ENCODE measurements at regions not wholly inside any gene's neighbourhood (a gene's known extent, or its start where the extent isn't known, plus 50 kb on each side); places are given as distances from the start of the nearest gene placed in this dataset.

DNA sequence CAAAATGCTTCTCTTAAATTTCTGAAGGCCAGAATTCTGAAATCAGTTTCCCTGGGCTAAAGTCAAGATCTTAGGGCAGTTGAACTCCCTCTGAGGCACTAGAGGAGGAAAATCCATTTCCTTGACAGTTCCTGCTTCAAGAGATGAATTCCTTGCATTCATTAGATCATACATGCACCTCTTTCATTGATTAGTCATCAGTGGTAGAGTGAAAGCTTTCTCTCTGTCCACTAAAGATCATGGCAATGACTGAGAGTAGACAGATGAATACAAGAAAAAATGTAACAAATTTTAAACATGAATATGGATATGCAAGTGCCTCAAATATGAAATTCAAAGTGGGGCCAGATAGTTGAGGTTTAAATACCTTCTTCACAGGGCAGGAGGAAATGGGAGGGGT, 693.4 kb upstream of the TMEFF2 start:
- TF ChIP-seq RBBP5 (conservative IDR thresholded peaks at IDR 0.05) (no peak), IKZF2 (IDR thresholded peaks at IDR 0.05) (no peak), PAX8 (IDR thresholded peaks at IDR 0.05) (no peak), ZSCAN29 (IDR thresholded peaks at IDR 0.05) (no peak), MYC (IDR thresholded peaks at IDR 0.05; ENCODE audit: insufficient read depth, insufficient read length, insufficient replicate concordance, low read length, severe bottlenecking) (no peak)
- TF ChIP-seq, protein P1, sequence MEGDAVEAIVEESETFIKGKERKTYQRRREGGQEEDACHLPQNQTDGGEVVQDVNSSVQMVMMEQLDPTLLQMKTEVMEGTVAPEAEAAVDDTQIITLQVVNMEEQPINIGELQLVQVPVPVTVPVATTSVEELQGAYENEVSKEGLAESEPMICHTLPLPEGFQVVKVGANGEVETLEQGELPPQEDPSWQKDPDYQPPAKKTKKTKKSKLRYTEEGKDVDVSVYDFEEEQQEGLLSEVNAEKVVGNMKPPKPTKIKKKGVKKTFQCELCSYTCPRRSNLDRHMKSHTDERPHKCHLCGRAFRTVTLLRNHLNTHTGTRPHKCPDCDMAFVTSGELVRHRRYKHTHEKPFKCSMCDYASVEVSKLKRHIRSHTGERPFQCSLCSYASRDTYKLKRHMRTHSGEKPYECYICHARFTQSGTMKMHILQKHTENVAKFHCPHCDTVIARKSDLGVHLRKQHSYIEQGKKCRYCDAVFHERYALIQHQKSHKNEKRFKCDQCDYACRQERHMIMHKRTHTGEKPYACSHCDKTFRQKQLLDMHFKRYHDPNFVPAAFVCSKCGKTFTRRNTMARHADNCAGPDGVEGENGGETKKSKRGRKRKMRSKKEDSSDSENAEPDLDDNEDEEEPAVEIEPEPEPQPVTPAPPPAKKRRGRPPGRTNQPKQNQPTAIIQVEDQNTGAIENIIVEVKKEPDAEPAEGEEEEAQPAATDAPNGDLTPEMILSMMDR (IDR thresholded peaks at IDR 0.05 in 2 of 3, conservative IDR thresholded peaks at IDR 0.05 in 1 of 3; ENCODE audit: control insufficient read depth in 2 of 3, extremely low read depth in 1 of 3, insufficient read depth in 1 of 3, low read depth in 3 of 3, low read length in 3 of 3): no peak
- TF ChIP-seq, protein P2, sequence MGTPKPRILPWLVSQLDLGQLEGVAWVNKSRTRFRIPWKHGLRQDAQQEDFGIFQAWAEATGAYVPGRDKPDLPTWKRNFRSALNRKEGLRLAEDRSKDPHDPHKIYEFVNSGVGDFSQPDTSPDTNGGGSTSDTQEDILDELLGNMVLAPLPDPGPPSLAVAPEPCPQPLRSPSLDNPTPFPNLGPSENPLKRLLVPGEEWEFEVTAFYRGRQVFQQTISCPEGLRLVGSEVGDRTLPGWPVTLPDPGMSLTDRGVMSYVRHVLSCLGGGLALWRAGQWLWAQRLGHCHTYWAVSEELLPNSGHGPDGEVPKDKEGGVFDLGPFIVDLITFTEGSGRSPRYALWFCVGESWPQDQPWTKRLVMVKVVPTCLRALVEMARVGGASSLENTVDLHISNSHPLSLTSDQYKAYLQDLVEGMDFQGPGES (IDR thresholded peaks at IDR 0.05): no peak

Data from GM12878 (cell line).